ENCODE measurements at regions not wholly inside any gene's neighbourhood (a gene's known extent, or its start where the extent isn't known, plus 50 kb on each side); places are given as distances from the start of the nearest gene placed in this dataset.

DNA sequence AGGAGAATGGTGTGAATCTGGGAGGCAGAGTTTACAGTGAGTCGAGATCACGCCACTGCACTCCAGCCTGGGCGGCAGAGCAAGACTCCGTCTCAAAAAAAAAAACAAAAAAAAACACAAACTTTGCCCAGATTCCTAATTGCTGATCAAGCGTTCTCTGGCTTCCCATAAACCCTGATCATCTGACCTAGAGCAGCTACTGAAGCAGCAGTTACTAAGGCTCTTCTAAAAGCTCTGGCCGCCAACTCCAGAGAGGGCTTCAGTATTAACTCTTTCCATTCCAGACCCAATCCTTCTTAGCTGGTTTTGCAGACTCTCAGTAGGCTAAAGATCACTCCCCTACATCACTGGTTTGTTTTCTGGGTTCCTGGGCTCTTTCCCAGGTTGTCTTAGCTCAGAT lies 201.6 kb downstream of the IGSF11 start:
- H3K36me3 ChIP-seq (ENCODE audit: control insufficient read depth in 2 of 2, insufficient read depth in 2 of 2, low read length in 2 of 2) = no peaks in the 10 kb centered on the region
- H3K9ac ChIP-seq (ENCODE audit: low read length in 2 of 2) = no peak overlapping the region
- no peaks in the 10 kb centered on the region for H3K9me3 ChIP-seq (ENCODE audit: control insufficient read depth in 2 of 2, low read length in 2 of 2)
- H3K27me3 ChIP-seq (ENCODE audit: control insufficient read depth in 1 of 2, insufficient read depth in 2 of 2, low read length in 2 of 2) = no peaks in the 10 kb centered on the region
- H3K4me1 ChIP-seq (ENCODE audit: control insufficient read depth, insufficient read depth, low read length) = no peaks in the 10 kb centered on the region
- no peak overlapping the region for H3K4me3 ChIP-seq (ENCODE audit: low read length in 2 of 2)
- H3K27ac ChIP-seq (ENCODE audit: low read length) = no peak overlapping the region

DNA sequence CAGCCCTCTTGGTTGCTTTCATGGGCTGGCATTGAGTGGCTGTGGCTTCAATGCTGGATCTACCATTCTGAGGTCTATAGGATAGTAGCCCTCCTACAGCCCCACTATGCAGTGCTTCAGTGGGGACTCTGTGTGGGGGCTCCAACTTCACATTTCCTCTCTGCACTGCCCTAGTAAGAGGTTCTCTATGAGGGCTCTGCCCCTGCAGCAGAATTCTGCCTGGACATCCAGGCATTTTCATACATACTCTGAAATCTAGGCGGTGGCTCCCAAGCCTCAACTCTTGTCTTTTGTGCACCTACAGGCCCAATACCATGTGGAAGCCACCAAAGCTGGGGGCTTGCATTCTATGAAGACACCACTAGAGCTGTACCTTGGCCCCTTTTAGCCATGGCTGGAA lies 195.8 kb downstream of the IGSF11 start:
- Histone ChIP-seq H3K36me3 (ENCODE audit: control insufficient read depth in 2 of 2, insufficient read depth in 2 of 2, low read length in 2 of 2) (no peaks in the 10 kb centered on the region), H3K4me3 (ENCODE audit: low read length in 2 of 2) (no peak overlapping the region), H3K27me3 (ENCODE audit: control insufficient read depth in 1 of 2, insufficient read depth in 2 of 2, low read length in 2 of 2) (no peaks in the 10 kb centered on the region), H3K9me3 (ENCODE audit: control insufficient read depth in 2 of 2, low read length in 2 of 2) (peaks cover 8 to 14% of the 10 kb centered on the region in 2 donors), H3K27ac (ENCODE audit: low read length) (no peak overlapping the region), H3K9ac (ENCODE audit: low read length in 2 of 2) (no peak overlapping the region), H3K4me1 (ENCODE audit: control insufficient read depth, insufficient read depth, low read length) (no peaks in the 10 kb centered on the region)

DNA sequence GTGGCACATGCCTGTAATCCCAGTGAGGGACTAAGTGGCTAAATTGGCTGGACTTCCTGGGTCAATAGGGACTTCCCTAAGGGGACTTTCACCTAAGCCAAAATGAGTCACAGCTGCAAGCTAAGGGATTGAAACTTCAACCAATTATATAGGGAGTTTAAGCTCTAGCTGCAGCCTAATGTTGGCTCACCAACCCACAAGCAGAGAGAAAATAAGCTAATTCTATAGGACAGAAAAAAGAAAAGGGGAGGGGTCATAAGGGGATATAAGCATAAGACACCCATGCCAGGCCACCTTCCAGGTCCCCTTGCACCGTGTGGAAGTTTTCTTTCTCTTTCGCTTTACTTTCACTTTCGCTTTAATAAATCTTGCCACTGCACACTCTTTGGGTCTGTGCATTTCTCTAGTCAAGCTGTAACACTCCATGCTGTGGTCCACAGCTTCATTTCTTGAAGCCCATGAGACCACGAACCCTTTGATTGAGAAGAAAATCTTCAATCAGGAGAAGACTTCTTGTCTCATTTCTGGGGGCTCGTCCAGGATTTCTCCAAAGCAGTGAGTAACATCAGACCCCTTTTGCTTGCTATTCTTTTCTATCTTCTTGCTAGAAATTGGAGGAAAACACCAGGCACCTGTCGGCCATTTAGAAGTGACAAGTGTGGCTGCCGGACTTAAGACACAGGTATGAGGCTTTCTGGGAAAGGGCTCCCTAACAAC lies 192.3 kb downstream of the IGSF11 start:
- no peaks in the 10 kb centered on the region for H3K27me3 ChIP-seq (ENCODE audit: control insufficient read depth in 1 of 2, insufficient read depth in 2 of 2, low read length in 2 of 2)
- no peaks in the 10 kb centered on the region for H3K36me3 ChIP-seq (ENCODE audit: control insufficient read depth in 2 of 2, insufficient read depth in 2 of 2, low read length in 2 of 2)
- H3K9ac ChIP-seq (ENCODE audit: low read length in 2 of 2) = no peak overlapping the region
- no peaks in the 10 kb centered on the region for H3K4me1 ChIP-seq (ENCODE audit: control insufficient read depth, insufficient read depth, low read length)
- H3K27ac ChIP-seq (ENCODE audit: low read length) = no peak overlapping the region
- H3K4me3 ChIP-seq (ENCODE audit: low read length in 2 of 2) = no peak overlapping the region
- H3K9me3 ChIP-seq (ENCODE audit: control insufficient read depth in 2 of 2, low read length in 2 of 2) = peaks cover 13 to 14% of the 10 kb centered on the region in 2 donors

DNA sequence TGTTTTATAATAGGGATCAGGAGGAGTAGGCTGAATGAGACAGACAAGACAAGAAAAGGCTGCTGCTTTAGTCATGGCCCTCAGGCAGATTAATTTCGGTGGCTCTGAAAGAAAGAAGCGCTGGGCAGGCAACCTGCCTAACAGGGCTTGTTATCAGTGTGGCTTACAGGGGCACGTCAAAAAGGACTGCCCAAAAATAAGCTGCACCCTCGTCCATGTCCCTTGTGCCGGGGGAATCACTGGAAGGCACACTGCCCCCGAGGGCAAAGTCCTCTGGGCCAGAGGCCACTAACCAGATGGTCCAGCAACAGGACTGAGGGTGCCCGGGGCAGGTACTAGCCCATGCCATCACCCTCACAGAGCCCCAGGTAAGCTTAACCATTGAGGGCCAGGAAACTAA lies 188.5 kb downstream of the IGSF11 start:
- no peaks in the 10 kb centered on the region for H3K4me1 ChIP-seq (ENCODE audit: control insufficient read depth, insufficient read depth, low read length)
- H3K27ac ChIP-seq (ENCODE audit: low read length) = no peak overlapping the region
- no peak overlapping the region for H3K9ac ChIP-seq (ENCODE audit: low read length in 2 of 2)
- H3K9me3 ChIP-seq (ENCODE audit: control insufficient read depth in 2 of 2, low read length in 2 of 2) = peaks cover 12 to 15% of the 10 kb centered on the region in 2 donors
- H3K4me3 ChIP-seq (ENCODE audit: low read length in 2 of 2) = no peak overlapping the region
- no peaks in the 10 kb centered on the region for H3K27me3 ChIP-seq (ENCODE audit: control insufficient read depth in 1 of 2, insufficient read depth in 2 of 2, low read length in 2 of 2)
- no peaks in the 10 kb centered on the region for H3K36me3 ChIP-seq (ENCODE audit: control insufficient read depth in 2 of 2, insufficient read depth in 2 of 2, low read length in 2 of 2)
